H9 (cell line): ENCODE measurements at regions not wholly inside any gene's neighbourhood (a gene's known extent, or its start where the extent isn't known, plus 50 kb on each side); places are given as distances from the start of the nearest gene placed in this dataset.

Experiments used
- DNase-seq: peaks from one replicate; pipeline ENCODE4 v3.0.0-alpha.2; 2017
- H2AFZ ChIP-seq: one replicate; pipeline ENCODE4 v1.6.1; 2013; ENCODE audit warnings: mild to moderate bottlenecking, low read length, control low read depth, moderate library complexity
- H2AK5ac ChIP-seq: 2 replicates; pipeline ENCODE4 v1.6.1; 2013; ENCODE audit warnings: low read length, control low read depth, mixed read lengths; ENCODE audit not compliant: insufficient read length
- H2BK120ac ChIP-seq: one replicate; pipeline ENCODE4 v1.6.1; 2013; ENCODE audit warnings: low read depth, mild to moderate bottlenecking, low read length, control low read depth, inconsistent platforms; ENCODE audit not compliant: poor library complexity, severe bottlenecking
- H2BK12ac ChIP-seq: 2 replicates; pipeline ENCODE4 v1.6.1; 2013; ENCODE audit warnings: low read length, control low read depth, mixed read lengths, low read depth; ENCODE audit not compliant: insufficient read length
- H2BK15ac ChIP-seq: 2 replicates; pipeline ENCODE4 v1.6.1; 2013; ENCODE audit warnings: low read depth, low read length, control low read depth
- H2BK20ac ChIP-seq: one replicate; pipeline ENCODE4 v1.6.1; 2013; ENCODE audit warnings: low read depth, mild to moderate bottlenecking, low read length, control low read depth, inconsistent platforms; ENCODE audit not compliant: poor library complexity, severe bottlenecking
- H2BK5ac ChIP-seq: 2 replicates; pipeline ENCODE4 v1.6.1; 2013; ENCODE audit warnings: low read length, control low read depth, mixed read lengths; ENCODE audit not compliant: insufficient read length
- H3K14ac ChIP-seq: 2 replicates; pipeline ENCODE4 v1.6.1; 2013; ENCODE audit warnings: low read length, control low read depth; ENCODE audit not compliant: insufficient read depth
- H3K18ac ChIP-seq: 2 replicates; pipeline ENCODE4 v1.6.1; 2013; ENCODE audit warnings: low read depth, mild to moderate bottlenecking, mixed read lengths, low read length, control low read depth; ENCODE audit not compliant: insufficient read length
- H3K23ac ChIP-seq: 2 replicates; pipeline ENCODE4 v1.6.1; 2013; ENCODE audit warnings: low read length, control low read depth, mixed read lengths, low read depth; ENCODE audit not compliant: insufficient read length
- H3K23me2 ChIP-seq: 2 replicates; pipeline ENCODE4 v1.6.1; 2013; ENCODE audit warnings: low read depth, mild to moderate bottlenecking, mixed read lengths, low read length, control low read depth; ENCODE audit not compliant: insufficient read length, poor library complexity, severe bottlenecking
- H3K27ac ChIP-seq: 2 replicates; pipeline ENCODE4 v1.5.1; 2013; ENCODE audit warnings: low read length, control low read depth, mixed read lengths, low read depth; ENCODE audit not compliant: insufficient read length
- H3K27me3 ChIP-seq: 2 replicates; pipeline ENCODE4 v1.6.1; 2013; ENCODE audit warnings: low read length, control low read depth, inconsistent platforms; ENCODE audit not compliant: insufficient read depth
- H3K4ac ChIP-seq: 2 replicates; pipeline ENCODE4 v1.6.1; 2013; ENCODE audit warnings: low read depth, mild to moderate bottlenecking, control low read depth, inconsistent platforms, low read length, moderate library complexity
- H3K4me1 ChIP-seq: 2 replicates; pipeline ENCODE4 v1.6.1; 2013; ENCODE audit warnings: low read length, control low read depth, inconsistent platforms; ENCODE audit not compliant: insufficient read depth
- H3K4me2 ChIP-seq: 2 replicates; pipeline ENCODE4 v1.6.1; 2013; ENCODE audit warnings: low read length, control low read depth, mixed read lengths; ENCODE audit not compliant: insufficient read length, insufficient read depth
- H3K56ac ChIP-seq: 2 replicates; pipeline ENCODE4 v1.6.1; 2013; ENCODE audit warnings: low read depth, mild to moderate bottlenecking, mixed read lengths, low read length, control low read depth; ENCODE audit not compliant: insufficient read length
- H3K79me1 ChIP-seq: 2 replicates; pipeline ENCODE4 v1.6.1; 2013; ENCODE audit warnings: low read depth, mild to moderate bottlenecking, moderate library complexity, low read length, control low read depth, inconsistent platforms; ENCODE audit not compliant: insufficient read depth, poor library complexity, severe bottlenecking
- H3K79me2 ChIP-seq: 2 replicates; pipeline ENCODE4 v1.6.1; 2013; ENCODE audit warnings: low read length, control low read depth, inconsistent platforms; ENCODE audit not compliant: insufficient read depth
- H3K9ac ChIP-seq: 2 replicates; pipeline ENCODE4 v1.6.1; 2013; ENCODE audit warnings: low read length, control low read depth, mixed read lengths; ENCODE audit not compliant: insufficient read length; ENCODE audit errors: extremely low read depth
- H3K9me3 ChIP-seq: one replicate; pipeline ENCODE4 v1.6.1; 2013; ENCODE audit warnings: low read depth, low read length, inconsistent platforms; ENCODE audit not compliant: control insufficient read depth
- H3T11ph ChIP-seq: one replicate; pipeline ENCODE4 v1.6.1; 2013; ENCODE audit warnings: mild to moderate bottlenecking, low read length, control low read depth, inconsistent platforms
- H4K20me1 ChIP-seq: one replicate; pipeline ENCODE4 v1.6.1; 2013; ENCODE audit not compliant: control insufficient read depth, insufficient read length, insufficient read depth
- H4K5ac ChIP-seq: 2 replicates; pipeline ENCODE4 v1.6.1; 2013; ENCODE audit warnings: low read depth, mild to moderate bottlenecking, mixed read lengths, low read length, control low read depth; ENCODE audit not compliant: insufficient read length
- H4K8ac ChIP-seq: replicated peaks from 2 replicates; pipeline ENCODE4 v1.6.1; 2013; ENCODE audit warnings: low read length, control low read depth, mixed read lengths, low read depth; ENCODE audit not compliant: insufficient read length
- H4K91ac ChIP-seq: 2 replicates; pipeline ENCODE4 v1.6.1; 2013; ENCODE audit warnings: low read depth, mild to moderate bottlenecking, moderate library complexity, mixed read lengths, low read length, control low read depth; ENCODE audit not compliant: insufficient read length
- H3K27ac Mint-ChIP-seq, 3 experiments: 2 replicates in 2 of 3; 3 replicates in 1 of 3; pipeline ENCODE4 v1.8.0; 2020 to 2021; ENCODE audit warnings: mixed read lengths in 3 of 3, mild to moderate bottlenecking in 1 of 3, moderate library complexity in 1 of 3
- H3K27me3 Mint-ChIP-seq: 2 replicates; pipeline ENCODE4 v1.8.0; 2021; ENCODE audit warnings: low read depth, mild to moderate bottlenecking, moderate library complexity, mixed read lengths
- H3K36me3 Mint-ChIP-seq, 3 experiments: 2 replicates in 2 of 3; 3 replicates in 1 of 3; pipeline ENCODE4 v1.8.0; 2020 to 2021; ENCODE audit warnings: low read depth in 3 of 3, mixed read lengths in 3 of 3; ENCODE audit not compliant: insufficient read depth in 1 of 3
- H3K4me1 Mint-ChIP-seq, 2 experiments: 2 replicates each; pipeline ENCODE4 v1.8.0; 2020; ENCODE audit warnings: mixed read lengths in 2 of 2
- H3K4me3 Mint-ChIP-seq, 2 experiments: 2 replicates in 1 of 2; 3 replicates in 1 of 2; pipeline ENCODE4 v1.8.0; 2020 to 2021; ENCODE audit warnings: mild to moderate bottlenecking in 2 of 2, mixed read lengths in 2 of 2, moderate library complexity in 1 of 2
- H3K9me3 Mint-ChIP-seq, 2 experiments: 2 replicates in 1 of 2; 3 replicates in 1 of 2; pipeline ENCODE4 v1.8.0; 2020; ENCODE audit warnings: mild to moderate bottlenecking in 2 of 2, mixed read lengths in 2 of 2, moderate library complexity in 1 of 2
- CTCF ChIP-seq: fragments of 200-600 bp; sonication (generic); conservative IDR thresholded peaks from 3 replicates; pipeline ENCODE4 v1.8.0; 2021; ENCODE audit warnings: antibody characterized with exemption, mild to moderate bottlenecking
- WGBS: extraction: QIAGEN DNeasy Blood & Tissue Kit; methylation state at CpG from one replicate; pipeline ENCODE4 v1.1.7; 2013; ENCODE audit warnings: missing lambda C conversion rate, low lambda C conversion rate, mixed read lengths; ENCODE audit not compliant: insufficient read length; ENCODE audit errors: extremely low coverage; 5-methylcytosine and 5-hydroxymethylcytosine counted together

GRCh38 chr15:39403640-39404117 is 177.2 kb upstream of the THBS1 start:
- Histone ChIP-seq H2BK20ac (no peak overlapping the region), H2AFZ (no peak overlapping the region), H3K23me2 (no peaks in the 10 kb centered on the region), H4K8ac (no peak overlapping the region), H2BK5ac (no peak overlapping the region), H2BK12ac (no peak overlapping the region), H3K4me2 (no peak overlapping the region), H3K23ac (no peak overlapping the region), H3K9me3 (no peaks in the 10 kb centered on the region), H2AK5ac (no peak overlapping the region), H4K91ac (no peak overlapping the region), H3K4me1 (no peaks in the 10 kb centered on the region; the same call in 1 of the 2 replicates), H3K14ac (no peak overlapping the region), H3K9ac (no peak overlapping the region), H4K20me1 (no peaks in the 10 kb centered on the region), H3K79me2 (no peaks in the 10 kb centered on the region), H3K79me1 (no peaks in the 10 kb centered on the region), H3K18ac (no peak overlapping the region), H3K27me3 (no peaks in the 10 kb centered on the region), H4K5ac (no peak overlapping the region), H3K56ac (no peak overlapping the region), H2BK120ac (no peak overlapping the region), H3K4ac (no peak overlapping the region), H2BK15ac (no peak overlapping the region), H3T11ph (no peak overlapping the region), H3K27ac (no peak overlapping the region)
- TF ChIP-seq CTCF = no peak
- no peaks in the 10 kb centered on the region for H3K27me3 Mint-ChIP-seq
- DNase-seq = no peak
- no peaks in the 10 kb centered on the region for H3K4me1 Mint-ChIP-seq
- H3K9me3 Mint-ChIP-seq = no peaks in the 10 kb centered on the region
- no peak overlapping the region for H3K27ac Mint-ChIP-seq
- H3K4me3 Mint-ChIP-seq = no peak overlapping the region; a peak in 1 of 5 replicates
- no CpG with 5 or more reads among the region's 3 CpGs for WGBS
- no peaks in the 10 kb centered on the region for H3K36me3 Mint-ChIP-seq
